Right lobe of liver (tissue), 4 donors: ENCODE measurements at regions not wholly inside any gene's neighbourhood (a gene's known extent, or its start where the extent isn't known, plus 50 kb on each side); places are given as distances from the start of the nearest gene placed in this dataset.

Source experiments
- CTCF ChIP-seq, 4 donors: fragments of 200-600 bp in 3 of 4; fragments of 450-650 bp in 1 of 4; IDR thresholded peaks; one replicate each; pipeline versions ENCODE4 v1.5.1 to v1.8.0; 2016 to 2022; ENCODE audit warnings: antibody characterized with exemption in 4 of 4, mild to moderate bottlenecking in 2 of 4
- POLR2A ChIP-seq: fragments of 450-650 bp; IDR thresholded peaks from one replicate; pipeline ENCODE4 v1.6.1; 2017; ENCODE audit warnings: antibody characterized with exemption, mild to moderate bottlenecking
- donor health status: DM: no; HTN: no; CAD: no.
- donor health status: DM: no; HTN: no; CAD: no.
- donor health status: DM: no; HTN: yes; CAD: no.

- TF ChIP-seq CTCF (IDR thresholded peaks at IDR 0.05) (no peak), POLR2A (no peak)
Measured at GRCh38 chr1:30313176-30313575, 410.2 kb downstream of the MATN1 start.
